SU-DHL-6 (cell line): ENCODE measurements at regions not wholly inside any gene's neighbourhood (a gene's known extent, or its start where the extent isn't known, plus 50 kb on each side); places are given as distances from the start of the nearest gene placed in this dataset.

Experiments used
- H2AFZ ChIP-seq: fragments of 200-600 bp; sonication (generic); 2 replicates; pipeline ENCODE4 v1.6.1; 2014; ENCODE audit warnings: low read depth, mild to moderate bottlenecking, moderate library complexity, mixed read lengths, antibody characterized with exemption, low read length; ENCODE audit not compliant: severe bottlenecking
- H3F3A ChIP-seq: fragments of 200-600 bp; shearing (Covaris generic); 2 replicates; pipeline ENCODE4 v1.6.0; 2016; ENCODE audit warnings: antibody characterized with exemption, mild to moderate bottlenecking; ENCODE audit not compliant: insufficient read depth
- H3K27ac ChIP-seq: fragments of 200-600 bp; sonication (generic); 2 replicates; pipeline ENCODE4 v1.5.1; 2016; ENCODE audit warnings: low read depth, mild to moderate bottlenecking, low read length, moderate library complexity, mixed read lengths
- H3K27me3 ChIP-seq: fragments of 200-600 bp; sonication (generic), shearing (Covaris generic); 2 replicates; pipeline ENCODE4 v1.6.0; 2014; ENCODE audit warnings: mild to moderate bottlenecking, low read length
- H3K36me3 ChIP-seq: fragments of 200-600 bp; sonication (generic); 2 replicates; pipeline ENCODE4 v1.6.1; 2014; ENCODE audit warnings: mild to moderate bottlenecking, low read length, mixed read lengths
- H3K4me2 ChIP-seq: fragments of 300-600, 200-600 bp; shearing (Covaris generic), sonication (generic); 2 replicates; pipeline ENCODE4 v1.6.0; 2014; ENCODE audit warnings: low read length, low read depth, mild to moderate bottlenecking; ENCODE audit not compliant: poor library complexity, severe bottlenecking
- H3K4me3 ChIP-seq: fragments of 200-600 bp; sonication (generic); 2 replicates; pipeline ENCODE4 v1.5.1; 2014; ENCODE audit warnings: antibody characterized with exemption, low read length, mild to moderate bottlenecking, mixed read lengths; ENCODE audit not compliant: insufficient read depth, poor library complexity, severe bottlenecking
- H3K79me2 ChIP-seq: fragments of 200-600 bp; sonication (generic); 2 replicates; pipeline ENCODE4 v1.6.1; 2014; ENCODE audit warnings: mild to moderate bottlenecking, low read length, moderate library complexity; ENCODE audit not compliant: insufficient read depth
- H3K9ac ChIP-seq: fragments of 200-600 bp; sonication (generic); 2 replicates; pipeline ENCODE4 v1.7.0; 2014; ENCODE audit warnings: mild to moderate bottlenecking, low read length
- H3K9me2 ChIP-seq: fragments of 200-600 bp; sonication (generic); replicated peaks from 2 replicates; pipeline ENCODE4 v1.6.1; 2014; ENCODE audit warnings: low read length; ENCODE audit not compliant: insufficient read depth
- H3K9me3 ChIP-seq: fragments of 200-600 bp; sonication (generic); 2 replicates; pipeline ENCODE4 v1.6.1; 2014; ENCODE audit warnings: low read length, mixed read lengths; ENCODE audit not compliant: insufficient read depth
- H4K20me1 ChIP-seq: fragments of 200-600 bp; sonication (generic); 2 replicates; pipeline ENCODE4 v1.6.1; 2014; ENCODE audit warnings: low read depth, mild to moderate bottlenecking, antibody characterized with exemption, low read length, moderate library complexity, mixed read lengths
- CTCF ChIP-seq: fragments of 200-600 bp; sonication (generic); IDR thresholded peaks from one replicate; pipeline ENCODE4 v1.5.1; 2017; ENCODE audit warnings: antibody characterized with exemption, mild to moderate bottlenecking, low read length, moderate library complexity; ENCODE audit not compliant: insufficient read depth, poor library complexity, severe bottlenecking
- EZH2phosphoT487 ChIP-seq: fragments of 200-600 bp; sonication (generic), shearing (Covaris generic); conservative IDR thresholded peaks from 2 replicates; pipeline ENCODE4 v1.6.1; 2018; ENCODE audit warnings: mild to moderate bottlenecking, antibody characterized with exemption, low read length, moderate library complexity, mixed read lengths

DNA sequence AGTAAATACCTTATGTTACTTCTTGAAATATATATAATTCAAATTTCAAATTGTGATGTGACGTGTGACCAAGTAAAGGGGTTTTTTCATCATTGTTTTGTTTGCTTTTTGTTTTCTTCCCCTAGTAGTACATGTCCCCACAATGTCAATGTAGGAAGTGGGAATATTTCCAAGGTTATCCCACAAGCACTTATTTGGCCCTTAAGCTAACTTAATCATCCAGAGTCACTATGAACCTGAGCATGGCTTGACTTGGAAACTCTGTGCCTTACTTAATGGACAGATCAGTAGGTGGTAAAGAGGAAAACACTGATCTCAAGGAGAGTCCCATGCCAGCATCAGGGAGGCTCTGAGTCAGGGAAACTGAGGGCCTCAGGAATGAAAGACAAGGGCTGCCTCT is 569.3 kb upstream of the IGFBP3 start:
- no peaks in the 10 kb centered on the region for H3K9me3 ChIP-seq
- TF ChIP-seq EZH2phosphoT487, result no peak
- TF ChIP-seq CTCF, result no peak
- no peaks in the 10 kb centered on the region for H3K27me3 ChIP-seq
- H3K27ac ChIP-seq, result no peak overlapping the region
- H3K9me2 ChIP-seq, result no peaks in the 10 kb centered on the region
- H2AFZ ChIP-seq, result no peak overlapping the region
- H3K4me2 ChIP-seq, result no peak overlapping the region
- H3K9ac ChIP-seq, result no peak overlapping the region
- no peaks in the 10 kb centered on the region for H3F3A ChIP-seq
- H3K36me3 ChIP-seq, result no peaks in the 10 kb centered on the region
- no peaks in the 10 kb centered on the region for H3K79me2 ChIP-seq
- no peaks in the 10 kb centered on the region for H4K20me1 ChIP-seq
- H3K4me3 ChIP-seq, result no peak overlapping the region

- no peak for TF ChIP-seq EZH2phosphoT487
- no peak for TF ChIP-seq CTCF
- Histone ChIP-seq H2AFZ (no peak overlapping the region), H3F3A (no peaks in the 10 kb centered on the region), H3K27ac (no peak overlapping the region), H3K4me2 (no peak overlapping the region), H3K9me2 (no peaks in the 10 kb centered on the region), H4K20me1 (no peaks in the 10 kb centered on the region), H3K9me3 (no peaks in the 10 kb centered on the region), H3K27me3 (no peaks in the 10 kb centered on the region), H3K36me3 (no peaks in the 10 kb centered on the region), H3K79me2 (no peaks in the 10 kb centered on the region), H3K9ac (no peak overlapping the region), H3K4me3 (no peak overlapping the region)
Measured at GRCh38 chr7:46489106-46489505, 568.0 kb upstream of the IGFBP3 start.

DNA sequence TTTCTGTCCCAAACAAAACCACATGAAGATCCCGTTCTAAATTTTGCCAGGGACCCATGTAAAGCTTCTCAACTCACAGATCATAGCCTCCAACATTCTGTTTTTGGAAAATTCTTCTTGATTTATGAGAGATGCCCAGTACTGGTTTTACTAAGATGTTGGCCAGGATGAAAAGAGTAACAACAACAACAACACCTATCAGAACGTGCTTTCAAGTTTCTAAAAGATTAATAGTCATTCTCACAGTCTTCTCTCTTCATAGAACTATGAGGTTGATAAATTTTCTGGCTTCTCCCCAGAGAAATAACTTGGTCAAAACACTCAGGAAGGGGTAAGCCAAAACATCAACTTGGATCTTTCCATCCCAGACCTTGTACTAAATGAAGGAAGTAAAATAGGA is 567.5 kb upstream of the IGFBP3 start:
- no peaks in the 10 kb centered on the region for H3K9me3 ChIP-seq
- no peak overlapping the region for H3K4me2 ChIP-seq
- no peak overlapping the region for H3K27ac ChIP-seq
- no peak overlapping the region for H3K9ac ChIP-seq
- no peaks in the 10 kb centered on the region for H3K27me3 ChIP-seq
- no peaks in the 10 kb centered on the region for H3K79me2 ChIP-seq
- no peaks in the 10 kb centered on the region for H4K20me1 ChIP-seq
- no peaks in the 10 kb centered on the region for H3K36me3 ChIP-seq
- TF ChIP-seq CTCF (no peak), EZH2phosphoT487 (no peak)
- no peaks in the 10 kb centered on the region for H3K9me2 ChIP-seq
- no peak overlapping the region for H2AFZ ChIP-seq
- no peaks in the 10 kb centered on the region for H3F3A ChIP-seq
- no peak overlapping the region for H3K4me3 ChIP-seq
